ENCODE measurements at regions not wholly inside any gene's neighbourhood (a gene's known extent, or its start where the extent isn't known, plus 50 kb on each side); places are given as distances from the start of the nearest gene placed in this dataset.

- H3K4me1 Mint-ChIP-seq (ENCODE audit: low read depth), result no peaks in the 10 kb centered on the region
- H3K27ac Mint-ChIP-seq, result no peak overlapping the region
- POLR2A ChIA-PET, result no interaction called here
- CTCF ChIA-PET, result no interaction called here
- H3K9me3 Mint-ChIP-seq, result peaks cover 2% of the 10 kb centered on the region
- intact Hi-C loops (cut with micrococcal nuclease), result no loop called here
- TF ChIP-seq CTCF (IDR thresholded peaks at IDR 0.05), result no peak
- no peak for DNase-seq
- H3K36me3 Mint-ChIP-seq (ENCODE audit: low read depth), result no peaks in the 10 kb centered on the region
- ATAC-seq, result no peak
- peaks cover 3% of the 10 kb centered on the region for H3K27me3 Mint-ChIP-seq
- no peak overlapping the region for H3K4me3 Mint-ChIP-seq
These were observed 355.0 kb downstream of the SS18 start for GRCh38 chr18:25735459-25735858.

GRCh38 chr18:25734336-25734735 lies 356.1 kb downstream of the SS18 start:
- no peak for TF ChIP-seq CTCF (IDR thresholded peaks at IDR 0.05)
- no peaks in the 10 kb centered on the region for H3K4me1 Mint-ChIP-seq (ENCODE audit: low read depth)
- no peak overlapping the region for H3K27ac Mint-ChIP-seq
- ChIA-PET POLR2A (no interaction called here), CTCF (interaction anchor here (1.0 kb wide), 1 partner anchor 165 kb away, joined by 3 read pairs; no protein-coding TSS in a partner anchor)
- H3K36me3 Mint-ChIP-seq (ENCODE audit: low read depth), result no peaks in the 10 kb centered on the region
- ATAC-seq, result no peak
- no peak overlapping the region for H3K4me3 Mint-ChIP-seq
- intact Hi-C loops (cut with micrococcal nuclease), result no loop called here
- H3K27me3 Mint-ChIP-seq, result peaks cover 3% of the 10 kb centered on the region
- DNase-seq, result no peak
- peaks cover 6% of the 10 kb centered on the region for H3K9me3 Mint-ChIP-seq

GRCh38 chr18:25732862-25733261 lies 357.6 kb downstream of the SS18 start:
- ATAC-seq (no peak), DNase-seq (no peak)
- H3K4me1 Mint-ChIP-seq (ENCODE audit: low read depth), result no peaks in the 10 kb centered on the region
- no peak overlapping the region for H3K4me3 Mint-ChIP-seq
- no peaks in the 10 kb centered on the region for H3K36me3 Mint-ChIP-seq (ENCODE audit: low read depth)
- H3K9me3 Mint-ChIP-seq, result peaks cover 6% of the 10 kb centered on the region
- POLR2A ChIA-PET, result no interaction called here
- H3K27me3 Mint-ChIP-seq, result peaks cover under 1% of the 10 kb centered on the region
- CTCF ChIA-PET, result no interaction called here
- no peak for TF ChIP-seq CTCF (IDR thresholded peaks at IDR 0.05)
- intact Hi-C loops (cut with micrococcal nuclease), result no loop called here
- no peak overlapping the region for H3K27ac Mint-ChIP-seq

GRCh38 chr18:25729072-25729471 lies 361.3 kb downstream of the SS18 start:
- Mint-ChIP-seq H3K36me3 (ENCODE audit: low read depth) (no peaks in the 10 kb centered on the region), H3K27me3 (peaks cover 10% of the 10 kb centered on the region), H3K4me1 (ENCODE audit: low read depth) (no peaks in the 10 kb centered on the region), H3K9me3 (peaks cover 6% of the 10 kb centered on the region), H3K27ac (no peak overlapping the region), H3K4me3 (no peak overlapping the region)
- ChIA-PET CTCF (no interaction called here), POLR2A (no interaction called here)
- ATAC-seq, result no peak
- no peak for DNase-seq
- no peak for TF ChIP-seq CTCF (IDR thresholded peaks at IDR 0.05)
- intact Hi-C loops (cut with micrococcal nuclease), result no loop called here

- H3K27ac Mint-ChIP-seq, result no peak overlapping the region
- no peaks in the 10 kb centered on the region for H3K36me3 Mint-ChIP-seq (ENCODE audit: low read depth)
- CTCF ChIA-PET, result no interaction called here
These were observed 363.0 kb downstream of the SS18 start for GRCh38 chr18:25727281-25727985.

More at GRCh38 chr18:25727281-25727985, 363.0 kb downstream of the SS18 start:
- no peak overlapping the region for H3K4me3 Mint-ChIP-seq
- POLR2A ChIA-PET, result no interaction called here
- H3K4me1 Mint-ChIP-seq (ENCODE audit: low read depth), result no peaks in the 10 kb centered on the region
- intact Hi-C loops (cut with micrococcal nuclease), result no loop called here
- H3K9me3 Mint-ChIP-seq, result peaks cover 6% of the 10 kb centered on the region
- DNase-seq (no peak), ATAC-seq (no peak)
- H3K27me3 Mint-ChIP-seq, result peaks cover 10% of the 10 kb centered on the region
- no peak for TF ChIP-seq CTCF (IDR thresholded peaks at IDR 0.05)
